ENCODE measurements at regions not wholly inside any gene's neighbourhood (a gene's known extent, or its start where the extent isn't known, plus 50 kb on each side); places are given as distances from the start of the nearest gene placed in this dataset.

GRCh38 chr3:28903171-28903601 is 377.7 kb upstream of the RBMS3 start:
- Histone ChIP-seq H3K27me3 (replicated peaks; ENCODE audit: insufficient read depth, low read length) (no peaks in the 10 kb centered on the region), H2AFZ (ENCODE audit: low read length) (no peak overlapping the region)
- no peak for TF ChIP-seq CTCF (IDR thresholded peaks at IDR 0.05; ENCODE audit: low read length)
- TF ChIP-seq EZH2 (optimal IDR thresholded peaks at IDR 0.05; ENCODE audit: low read depth, low read length): no peak
- TF ChIP-seq EZH2phosphoT487 (IDR thresholded peaks at IDR 0.05; ENCODE audit: low read length): no peak

GRCh38 chr3:28905798-28906197 is 375.1 kb upstream of the RBMS3 start:
- no peak overlapping the region for H3K4me3 ChIP-seq (ENCODE audit: low read length)
- no peak overlapping the region for H3K27ac ChIP-seq (ENCODE audit: low read length)
- no peaks in the 10 kb centered on the region for H3K36me3 ChIP-seq (replicated peaks; ENCODE audit: insufficient read depth, low read length)
- H3K4me2 ChIP-seq (ENCODE audit: low read depth, low read length): no peak overlapping the region
- H3F3A ChIP-seq (ENCODE audit: insufficient read depth, low read length): no peaks in the 10 kb centered on the region
- TF ChIP-seq EZH2 (optimal IDR thresholded peaks at IDR 0.05; ENCODE audit: low read depth, low read length) (no peak), EZH2phosphoT487 (IDR thresholded peaks at IDR 0.05; ENCODE audit: low read length) (no peak), CTCF (IDR thresholded peaks at IDR 0.05; ENCODE audit: low read length) (no peak)
- DNase-seq: no peak
- H3K27me3 ChIP-seq (replicated peaks; ENCODE audit: insufficient read depth, low read length): no peaks in the 10 kb centered on the region
- no peaks in the 10 kb centered on the region for H3K9me2 ChIP-seq (replicated peaks; ENCODE audit: insufficient read depth, low read length)
- no peaks in the 10 kb centered on the region for H3K9me3 ChIP-seq (replicated peaks; ENCODE audit: insufficient read depth, low read length)
- no peaks in the 10 kb centered on the region for H4K20me1 ChIP-seq (ENCODE audit: insufficient read depth, low read length)
- no peaks in the 10 kb centered on the region for H3K79me2 ChIP-seq (ENCODE audit: low read length)
- H3K9ac ChIP-seq (ENCODE audit: low read length): no peak overlapping the region
- no peaks in the 10 kb centered on the region for H3K4me1 ChIP-seq (ENCODE audit: low read length)
- H2AFZ ChIP-seq (ENCODE audit: low read length): no peak overlapping the region

More at GRCh38 chr3:28903171-28903601, 377.7 kb upstream of the RBMS3 start:
- Histone ChIP-seq H3K36me3 (replicated peaks; ENCODE audit: insufficient read depth, low read length) (no peaks in the 10 kb centered on the region), H3F3A (ENCODE audit: insufficient read depth, low read length) (no peaks in the 10 kb centered on the region), H3K27ac (ENCODE audit: low read length) (no peak overlapping the region), H3K79me2 (ENCODE audit: low read length) (no peaks in the 10 kb centered on the region), H4K20me1 (ENCODE audit: insufficient read depth, low read length) (no peaks in the 10 kb centered on the region), H3K4me1 (ENCODE audit: low read length) (no peaks in the 10 kb centered on the region), H3K4me2 (ENCODE audit: low read depth, low read length) (no peak overlapping the region), H3K4me3 (ENCODE audit: low read length) (no peak overlapping the region), H3K9me3 (replicated peaks; ENCODE audit: insufficient read depth, low read length) (no peaks in the 10 kb centered on the region), H3K9ac (ENCODE audit: low read length) (no peak overlapping the region), H3K9me2 (replicated peaks; ENCODE audit: insufficient read depth, low read length) (no peaks in the 10 kb centered on the region)
- no peak for DNase-seq

GRCh38 chr3:28906561-28907310 is 374.1 kb upstream of the RBMS3 start:
- Histone ChIP-seq H3K27ac (ENCODE audit: low read length) (no peak overlapping the region), H3K4me3 (ENCODE audit: low read length) (no peak overlapping the region), H3K4me2 (ENCODE audit: low read depth, low read length) (no peak overlapping the region), H2AFZ (ENCODE audit: low read length) (no peak overlapping the region), H3K4me1 (ENCODE audit: low read length) (no peaks in the 10 kb centered on the region), H3K9ac (ENCODE audit: low read length) (no peak overlapping the region), H3F3A (ENCODE audit: insufficient read depth, low read length) (no peaks in the 10 kb centered on the region), H3K36me3 (replicated peaks; ENCODE audit: insufficient read depth, low read length) (no peaks in the 10 kb centered on the region), H3K9me2 (replicated peaks; ENCODE audit: insufficient read depth, low read length) (no peaks in the 10 kb centered on the region), H4K20me1 (ENCODE audit: insufficient read depth, low read length) (no peaks in the 10 kb centered on the region), H3K9me3 (replicated peaks; ENCODE audit: insufficient read depth, low read length) (no peaks in the 10 kb centered on the region), H3K27me3 (replicated peaks; ENCODE audit: insufficient read depth, low read length) (no peaks in the 10 kb centered on the region), H3K79me2 (ENCODE audit: low read length) (no peaks in the 10 kb centered on the region)
- TF ChIP-seq CTCF (IDR thresholded peaks at IDR 0.05; ENCODE audit: low read length) (no peak), EZH2phosphoT487 (IDR thresholded peaks at IDR 0.05; ENCODE audit: low read length) (no peak), EZH2 (optimal IDR thresholded peaks at IDR 0.05; ENCODE audit: low read depth, low read length) (no peak)
- DNase-seq: no peak

Measured in MM.1S (cell line).